MM.1S (cell line): ENCODE measurements at regions not wholly inside any gene's neighbourhood (a gene's known extent, or its start where the extent isn't known, plus 50 kb on each side); places are given as distances from the start of the nearest gene placed in this dataset.

Source experiments
- EZH2 ChIP-seq: fragments of 300-600 bp; sonication (generic); optimal IDR thresholded peaks from 2 replicates; pipeline ENCODE3; 2017; ENCODE audit warnings: low read depth, mild to moderate bottlenecking, antibody characterized with exemption, low read length, mixed read lengths
- EZH2phosphoT487 ChIP-seq: fragments of 300-600 bp; sonication (generic); IDR thresholded peaks from 2 replicates; pipeline ENCODE4 v1.6.1; 2018; ENCODE audit warnings: antibody characterized with exemption, low read length
- TF ChIP-seq, protein P1 (sequence below): fragments of 300-600 bp; sonication (generic); IDR thresholded peaks from 2 replicates; pipeline ENCODE4 v1.5.1; 2016; ENCODE audit warnings: antibody characterized with exemption, low read length, mixed read lengths

- TF ChIP-seq, protein P1, sequence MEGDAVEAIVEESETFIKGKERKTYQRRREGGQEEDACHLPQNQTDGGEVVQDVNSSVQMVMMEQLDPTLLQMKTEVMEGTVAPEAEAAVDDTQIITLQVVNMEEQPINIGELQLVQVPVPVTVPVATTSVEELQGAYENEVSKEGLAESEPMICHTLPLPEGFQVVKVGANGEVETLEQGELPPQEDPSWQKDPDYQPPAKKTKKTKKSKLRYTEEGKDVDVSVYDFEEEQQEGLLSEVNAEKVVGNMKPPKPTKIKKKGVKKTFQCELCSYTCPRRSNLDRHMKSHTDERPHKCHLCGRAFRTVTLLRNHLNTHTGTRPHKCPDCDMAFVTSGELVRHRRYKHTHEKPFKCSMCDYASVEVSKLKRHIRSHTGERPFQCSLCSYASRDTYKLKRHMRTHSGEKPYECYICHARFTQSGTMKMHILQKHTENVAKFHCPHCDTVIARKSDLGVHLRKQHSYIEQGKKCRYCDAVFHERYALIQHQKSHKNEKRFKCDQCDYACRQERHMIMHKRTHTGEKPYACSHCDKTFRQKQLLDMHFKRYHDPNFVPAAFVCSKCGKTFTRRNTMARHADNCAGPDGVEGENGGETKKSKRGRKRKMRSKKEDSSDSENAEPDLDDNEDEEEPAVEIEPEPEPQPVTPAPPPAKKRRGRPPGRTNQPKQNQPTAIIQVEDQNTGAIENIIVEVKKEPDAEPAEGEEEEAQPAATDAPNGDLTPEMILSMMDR: no peak
- no peak for TF ChIP-seq EZH2
- TF ChIP-seq EZH2phosphoT487: no peak
Observed at GRCh38 chr6:4374216-4374615, 238.8 kb upstream of the ECI2 start.
